IPS-18c (cell line): ENCODE measurements at regions not wholly inside any gene's neighbourhood (a gene's known extent, or its start where the extent isn't known, plus 50 kb on each side); places are given as distances from the start of the nearest gene placed in this dataset.

Experiments
- H3K4me3 ChIP-seq: 2 replicates; pipeline ENCODE4 v1.7.0; 2013; ENCODE audit warnings: low read depth, mild to moderate bottlenecking, low read length, moderate library complexity; ENCODE audit not compliant: insufficient read depth
- H3K9me3 ChIP-seq: one replicate; pipeline ENCODE4 v1.6.1; 2013; ENCODE audit warnings: mild to moderate bottlenecking, low read length, moderate library complexity; ENCODE audit not compliant: control insufficient read depth, insufficient read depth

DNA sequence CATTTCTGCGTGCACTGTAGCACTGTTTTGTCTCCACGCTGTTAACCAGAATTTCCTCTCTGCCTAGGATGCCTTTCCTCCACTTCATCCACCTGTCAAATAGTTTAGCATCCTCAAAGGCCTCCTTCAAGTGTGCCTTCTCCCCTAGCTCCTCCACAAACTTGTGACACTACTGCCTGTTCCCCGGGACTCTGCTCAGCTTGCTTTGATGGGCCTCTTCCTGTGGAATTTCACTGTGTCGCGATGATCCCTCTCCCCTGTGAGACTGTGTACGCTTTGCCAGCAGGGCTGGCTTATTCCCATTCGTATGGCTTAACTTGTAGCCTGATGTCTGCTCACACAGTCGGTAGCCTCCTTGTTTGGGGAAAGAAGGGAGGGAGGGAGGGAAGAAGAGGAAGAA is 426.8 kb downstream of the VRK1 start:
- Histone ChIP-seq H3K9me3 (peaks cover 5% of the 10 kb centered on the region), H3K4me3 (no peak overlapping the region)

DNA sequence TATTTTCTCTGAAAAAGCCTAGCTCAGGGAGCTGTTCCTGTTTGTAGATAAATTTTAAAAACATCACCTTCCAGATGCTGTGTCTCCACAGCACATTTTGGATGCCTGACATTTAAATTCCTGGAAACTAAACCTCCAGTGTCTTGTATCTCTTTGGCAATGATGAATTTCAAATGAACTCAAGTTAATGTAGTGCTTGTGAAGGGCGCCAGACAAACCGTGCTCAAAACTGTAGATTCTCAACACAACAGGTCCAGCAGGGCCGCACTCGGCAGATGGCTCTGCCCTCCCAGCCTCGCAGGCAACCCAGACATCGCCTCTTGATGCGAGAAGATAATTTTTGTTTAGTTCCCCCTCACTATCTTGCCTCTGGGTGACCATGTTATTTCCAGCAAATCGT is 432.9 kb downstream of the VRK1 start:
- H3K9me3 ChIP-seq: peaks cover 3% of the 10 kb centered on the region
- H3K4me3 ChIP-seq: no peak overlapping the region

DNA sequence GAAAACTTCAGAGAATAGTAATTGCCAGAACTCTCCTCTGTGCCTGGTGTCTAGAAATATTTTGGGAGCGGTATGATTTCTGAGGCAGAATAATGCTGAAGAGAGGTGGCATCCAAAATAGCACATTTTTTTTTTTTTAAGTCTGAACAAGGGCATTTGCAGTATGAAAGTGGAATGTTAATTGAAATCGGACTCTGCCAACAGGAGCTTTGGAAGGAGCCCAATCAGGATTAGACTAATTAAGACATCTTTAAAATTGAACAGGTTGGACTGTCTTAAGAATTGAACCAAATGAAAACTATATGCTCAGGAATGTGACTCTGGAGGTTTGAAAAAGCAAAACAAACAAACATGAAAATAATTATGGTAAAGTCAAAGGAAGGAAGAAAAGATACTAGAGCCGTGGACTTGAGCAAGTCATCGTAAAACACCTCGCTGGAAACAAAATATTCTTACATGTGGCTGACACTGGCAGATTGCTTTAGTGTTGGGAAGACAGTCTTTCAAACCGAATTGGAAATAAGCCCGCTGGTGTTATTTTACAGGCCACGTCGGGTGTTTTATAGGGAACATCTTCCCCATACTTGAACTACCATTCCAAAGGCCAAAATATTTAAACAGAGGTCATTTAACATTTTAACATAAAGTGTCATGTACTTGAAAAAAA is 436.3 kb downstream of the VRK1 start:
- no peak overlapping the region for H3K4me3 ChIP-seq
- H3K9me3 ChIP-seq: peaks cover 2% of the 10 kb centered on the region

DNA sequence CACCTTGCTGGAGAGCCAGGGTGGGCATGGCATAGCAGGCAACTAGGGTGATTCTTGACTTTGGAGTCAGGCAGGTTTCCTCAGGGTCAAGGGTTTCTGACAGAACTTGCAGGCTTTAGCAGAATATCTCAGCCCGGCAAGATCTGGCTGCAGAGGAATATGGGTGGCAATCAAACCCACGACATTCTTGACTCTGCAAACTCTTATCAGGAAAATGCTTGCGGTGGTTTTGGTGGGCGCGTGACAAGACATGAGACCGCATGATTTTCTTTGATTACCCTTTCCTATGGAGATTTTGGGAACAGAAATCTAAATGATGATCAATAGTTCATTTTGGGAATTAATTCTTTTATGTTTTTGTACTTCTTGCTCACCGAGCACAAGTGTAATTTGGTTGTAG is 449.5 kb downstream of the VRK1 start:
- Histone ChIP-seq H3K9me3 (no peaks in the 10 kb centered on the region), H3K4me3 (no peak overlapping the region)

DNA sequence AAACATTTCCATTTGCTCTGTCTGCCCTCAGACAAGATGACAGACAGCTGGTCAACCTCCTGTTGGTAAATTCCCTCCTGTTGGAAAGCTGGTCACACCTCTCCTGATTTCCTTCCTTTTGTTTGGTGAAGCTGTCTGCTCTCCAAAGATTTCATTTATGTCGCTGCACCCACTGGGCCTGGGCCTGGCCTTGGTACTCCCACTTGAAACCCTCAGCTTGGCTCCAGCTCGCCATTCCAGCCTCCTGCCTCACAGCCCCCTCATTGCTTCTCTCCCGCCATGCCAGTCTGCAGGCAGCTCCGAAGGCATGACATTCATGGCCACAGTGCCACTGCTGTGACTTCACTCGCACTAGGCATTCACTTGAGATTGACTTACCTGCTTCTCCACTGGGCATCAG is 451.8 kb downstream of the VRK1 start:
- Histone ChIP-seq H3K4me3 (no peak overlapping the region), H3K9me3 (no peaks in the 10 kb centered on the region)

DNA sequence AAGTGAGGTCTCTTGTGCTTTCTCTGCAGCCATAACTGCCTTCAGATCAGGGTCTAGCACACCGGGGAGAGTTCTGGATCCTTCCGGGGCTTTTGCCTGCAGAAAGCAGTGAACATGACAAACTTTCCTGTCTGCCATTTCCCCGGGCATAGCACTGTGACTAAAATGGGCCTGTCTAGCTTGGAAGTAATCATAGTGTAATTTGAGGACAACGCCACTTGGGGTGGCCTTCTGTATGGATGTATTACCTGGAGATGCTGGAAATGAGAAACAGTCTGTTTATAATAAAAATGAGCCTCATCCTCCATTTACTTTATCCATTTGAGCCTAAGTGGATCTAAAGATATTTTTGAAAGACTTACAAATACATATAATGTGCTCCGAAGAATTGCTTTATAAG is 453.7 kb downstream of the VRK1 start:
- H3K9me3 ChIP-seq: no peaks in the 10 kb centered on the region
- H3K4me3 ChIP-seq: no peak overlapping the region

DNA sequence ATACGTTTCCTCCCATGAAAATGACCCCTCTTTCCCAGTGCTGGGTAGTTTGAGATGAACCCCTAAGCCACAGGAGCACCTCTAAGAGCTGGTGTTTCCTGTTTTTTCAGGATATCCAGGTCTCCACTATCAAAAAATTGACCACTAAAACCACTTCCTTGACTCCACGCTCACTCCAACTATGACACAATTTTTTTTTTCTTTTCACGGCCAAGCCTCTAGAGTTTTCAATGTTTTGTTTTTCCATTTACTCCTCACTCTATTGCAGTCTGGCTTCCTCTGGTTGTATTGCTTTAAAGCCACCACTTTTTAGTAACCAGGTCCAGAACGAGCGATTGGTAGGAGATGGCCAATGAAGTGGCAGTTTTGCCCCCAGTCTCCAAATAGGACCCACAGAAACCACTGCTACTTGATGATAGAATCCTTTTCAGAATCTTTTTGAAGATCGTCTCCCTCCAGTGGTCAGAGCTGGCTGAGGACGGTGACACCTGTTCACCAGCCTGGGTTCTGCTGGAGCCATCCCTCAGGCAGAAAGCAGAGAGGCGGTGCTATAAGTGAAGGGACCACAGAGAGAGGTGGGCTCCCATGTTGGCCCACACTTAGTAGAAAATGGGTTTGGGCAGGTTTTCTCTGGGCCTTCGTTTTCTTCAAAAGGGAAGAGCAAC is 454.4 kb downstream of the VRK1 start:
- Histone ChIP-seq H3K9me3 (no peaks in the 10 kb centered on the region), H3K4me3 (no peak overlapping the region)

DNA sequence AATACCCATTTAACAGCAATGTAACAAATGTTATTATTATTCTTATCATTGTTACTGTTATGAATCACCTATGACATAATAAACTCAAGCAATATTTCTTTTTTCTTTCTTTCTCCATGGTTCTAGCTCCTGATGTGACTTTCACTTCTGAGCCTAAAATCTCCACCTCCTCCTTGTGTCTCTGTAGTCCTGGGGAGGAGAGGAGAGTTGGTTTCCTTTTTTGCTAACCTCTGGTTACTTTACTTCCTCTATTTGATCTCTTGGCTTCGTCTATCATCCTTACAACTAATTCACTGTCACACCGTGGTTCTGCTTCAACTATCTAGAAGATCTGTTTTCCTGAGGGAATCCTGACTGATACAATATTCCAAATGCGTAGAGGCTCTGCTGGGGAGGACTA is 456.6 kb downstream of the VRK1 start:
- Histone ChIP-seq H3K9me3 (no peaks in the 10 kb centered on the region), H3K4me3 (no peak overlapping the region)

DNA sequence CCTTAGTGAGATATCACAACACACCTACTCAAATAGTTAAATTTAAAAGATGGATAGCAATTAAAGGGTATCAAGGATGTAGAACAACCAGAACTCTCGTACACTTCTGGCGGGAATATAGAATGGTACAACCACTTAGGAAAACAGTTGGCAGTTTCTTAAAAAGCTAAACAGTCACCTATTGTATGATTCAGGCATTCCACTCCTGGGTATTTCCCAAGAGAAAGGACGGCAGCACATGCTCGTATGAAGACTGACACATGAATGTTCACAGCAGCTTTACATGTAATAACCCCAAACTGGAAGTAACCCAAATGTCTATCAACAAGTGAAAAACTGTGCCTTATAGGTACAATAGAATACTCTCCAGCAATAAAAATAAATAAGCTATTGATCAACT is 465.2 kb downstream of the VRK1 start:
- H3K9me3 ChIP-seq: no peaks in the 10 kb centered on the region

DNA sequence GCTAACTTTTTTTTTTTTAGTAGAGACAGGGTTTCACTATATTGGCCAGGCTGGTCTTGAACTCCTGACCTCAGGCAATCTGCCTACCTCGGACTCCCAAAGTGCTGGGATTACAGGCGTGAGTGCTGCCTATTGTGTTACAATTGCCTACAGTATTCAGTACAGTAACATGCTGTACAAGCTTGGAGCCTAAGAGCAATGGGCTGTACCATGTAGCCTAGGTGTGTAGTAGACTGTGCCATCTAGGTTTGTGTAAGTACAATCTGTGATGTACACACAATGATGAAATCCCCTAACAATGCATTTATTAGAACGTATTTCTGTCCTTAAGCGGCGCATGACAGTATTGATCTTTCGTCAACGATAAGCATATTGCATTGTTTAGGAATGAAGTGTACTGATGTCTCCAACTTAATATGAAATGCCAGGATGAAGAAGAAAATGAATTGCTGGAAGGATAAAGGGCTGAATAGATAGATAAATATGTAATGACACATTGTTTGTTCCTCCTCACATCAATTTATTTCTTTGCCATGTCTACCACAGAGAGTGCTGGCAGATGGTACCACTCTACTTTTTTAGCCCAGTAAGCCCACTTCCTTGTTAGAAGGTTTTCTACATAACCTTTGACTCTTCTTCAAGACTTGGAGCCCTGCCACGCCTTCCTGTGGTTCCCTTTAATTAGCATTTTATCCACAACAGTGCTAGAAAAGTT is 467.5 kb downstream of the VRK1 start:
- Histone ChIP-seq H3K9me3 (no peaks in the 10 kb centered on the region), H3K4me3 (no peak overlapping the region)

More for the DNA sequence above, 465.2 kb downstream of the VRK1 start:
- no peak overlapping the region for H3K4me3 ChIP-seq

DNA sequence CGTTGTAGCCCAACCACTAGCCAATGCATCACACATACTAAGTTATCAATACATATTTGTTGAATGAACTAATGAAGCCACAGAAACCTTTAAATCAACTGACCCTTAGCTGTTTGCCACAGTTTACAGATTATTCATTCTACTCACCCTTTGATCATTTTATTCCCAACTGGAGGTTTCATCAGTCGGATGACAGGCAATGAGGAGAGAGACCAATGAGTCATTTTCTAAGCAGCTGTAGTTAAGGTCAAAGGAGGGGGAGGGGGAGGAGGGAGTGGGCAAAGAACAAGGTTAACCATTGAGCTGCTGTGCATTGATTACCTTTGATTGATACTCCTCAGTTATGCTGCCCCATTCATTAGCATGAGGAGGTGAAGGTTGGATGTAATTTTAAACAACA is 469.5 kb downstream of the VRK1 start:
- no peak overlapping the region for H3K4me3 ChIP-seq
- H3K9me3 ChIP-seq: no peaks in the 10 kb centered on the region

DNA sequence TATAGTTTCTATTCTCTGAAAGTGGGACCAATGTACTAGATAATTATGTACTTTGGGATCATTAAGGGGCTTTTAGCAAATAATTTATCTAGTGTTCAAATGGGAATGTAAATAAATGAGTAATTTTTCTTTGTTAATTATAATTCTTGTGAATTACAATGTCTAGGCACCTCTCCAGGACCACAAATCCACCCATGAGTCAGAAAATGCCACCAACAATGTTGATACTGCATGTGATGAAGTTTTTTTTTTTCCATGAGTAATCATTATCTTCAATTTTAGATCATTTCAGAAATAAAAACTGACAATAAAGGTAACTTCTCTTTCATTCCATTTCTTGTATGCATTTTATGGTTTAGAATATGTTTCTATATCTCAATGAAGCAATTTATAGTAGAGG is 470.3 kb downstream of the VRK1 start:
- H3K4me3 ChIP-seq: no peak overlapping the region

DNA sequence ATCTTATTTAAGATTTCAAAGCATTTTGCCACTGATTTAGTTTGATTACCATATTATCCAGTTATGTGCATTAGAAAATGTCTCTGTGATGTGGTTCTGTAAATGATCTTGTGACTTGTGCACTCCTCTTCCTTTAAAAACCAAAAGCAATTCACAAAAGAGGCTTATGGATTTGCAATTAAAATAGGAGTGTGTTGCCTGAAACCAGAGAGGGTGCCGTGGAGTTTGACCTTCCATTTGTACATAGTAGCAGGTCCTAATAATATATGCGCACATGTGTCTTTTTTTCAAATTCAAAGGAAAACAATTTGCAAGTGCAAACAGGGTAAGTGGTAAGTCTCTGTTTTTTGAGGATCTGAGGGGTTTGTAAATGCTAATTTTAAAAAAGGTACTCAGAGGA is 470.9 kb downstream of the VRK1 start:
- H3K4me3 ChIP-seq: no peak overlapping the region

More for the DNA sequence above, 470.3 kb downstream of the VRK1 start:
- no peaks in the 10 kb centered on the region for H3K9me3 ChIP-seq

DNA sequence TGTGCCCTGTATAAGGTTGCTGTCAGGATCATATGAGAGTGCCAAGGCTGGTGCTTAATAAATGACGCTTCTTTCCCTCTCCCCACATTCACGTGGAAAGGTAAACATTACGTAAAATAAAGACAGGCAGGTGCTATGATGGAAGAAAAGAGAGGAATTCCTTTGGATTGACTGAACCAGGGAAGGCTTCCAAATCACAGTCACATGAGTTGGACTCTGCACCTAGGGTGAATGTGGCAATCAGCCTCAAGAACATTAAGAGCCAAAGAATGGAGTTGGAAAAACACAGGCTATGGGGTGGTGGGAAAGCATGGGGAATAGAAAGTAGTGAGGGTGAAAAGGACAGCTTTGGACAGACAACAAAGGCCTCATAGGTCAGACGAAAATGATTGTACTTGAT is 473.1 kb downstream of the VRK1 start:
- H3K4me3 ChIP-seq: no peak overlapping the region

More for the DNA sequence above, 470.9 kb downstream of the VRK1 start:
- no peaks in the 10 kb centered on the region for H3K9me3 ChIP-seq

DNA sequence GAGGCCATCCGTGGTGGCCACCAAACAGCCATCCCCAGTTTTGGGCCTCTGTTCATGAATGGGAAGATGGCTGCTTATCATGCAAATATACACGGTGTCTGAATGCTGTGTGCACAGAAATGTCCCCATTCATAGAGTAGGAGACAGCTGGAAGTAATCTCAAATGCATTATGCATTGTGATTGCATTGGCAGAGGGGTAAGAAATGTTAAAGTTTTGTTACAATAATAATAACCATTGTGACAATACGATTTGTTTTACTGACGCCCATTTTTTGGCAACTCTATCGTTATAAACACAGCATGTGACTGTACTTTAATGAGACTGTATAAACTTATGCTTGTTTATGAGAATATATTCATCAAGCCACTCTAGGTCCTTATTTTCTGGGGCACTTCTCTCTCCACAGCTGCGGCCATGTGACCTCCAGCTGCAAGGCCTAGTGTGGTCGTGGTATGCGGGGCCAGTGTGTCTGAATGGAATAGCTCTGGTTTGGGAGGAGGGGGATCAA is 474.3 kb downstream of the VRK1 start:
- Histone ChIP-seq H3K4me3 (no peak overlapping the region), H3K9me3 (peaks cover under 1% of the 10 kb centered on the region)

More for the DNA sequence above, 473.1 kb downstream of the VRK1 start:
- H3K9me3 ChIP-seq: no peaks in the 10 kb centered on the region

DNA sequence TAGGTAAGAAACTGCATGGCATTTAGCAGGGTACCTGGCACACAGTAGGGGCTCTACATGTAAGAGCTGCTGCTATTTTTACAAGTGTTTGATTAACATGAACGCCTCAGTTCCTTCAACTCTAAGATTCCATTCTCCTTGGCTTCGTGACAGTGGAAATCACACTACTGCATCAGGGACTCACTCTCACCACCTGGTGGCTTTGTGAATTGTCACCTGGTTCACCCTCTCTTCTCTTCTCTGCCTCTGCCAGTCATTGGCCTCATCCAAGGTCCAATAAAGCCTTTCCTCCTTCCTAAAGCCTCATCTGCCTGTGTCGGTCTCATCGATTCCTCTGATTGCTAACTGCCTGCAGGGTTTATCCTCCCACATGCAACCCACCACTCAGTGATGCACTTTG is 476.4 kb downstream of the VRK1 start:
- Histone ChIP-seq H3K9me3 (peaks cover 2% of the 10 kb centered on the region), H3K4me3 (no peak overlapping the region)

DNA sequence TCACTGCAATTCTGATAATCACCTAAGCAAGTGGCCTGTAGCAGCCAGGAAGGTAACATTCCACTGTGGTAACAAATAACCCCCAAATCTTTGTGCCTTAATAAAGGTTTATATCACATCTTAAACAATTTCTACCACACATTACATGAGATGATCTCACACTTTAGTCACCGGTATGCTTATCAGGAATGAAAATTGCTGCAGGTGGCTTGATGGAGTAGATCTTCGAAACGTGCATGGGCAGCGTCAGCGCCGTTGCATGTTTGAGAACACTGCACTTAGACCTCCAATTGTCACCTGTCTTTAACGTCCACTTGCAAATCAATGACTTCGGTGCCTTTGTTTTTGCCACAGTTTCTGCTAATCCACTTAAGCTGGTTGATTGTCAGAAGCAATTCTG is 477.4 kb downstream of the VRK1 start:
- peaks cover 2% of the 10 kb centered on the region for H3K9me3 ChIP-seq
- H3K4me3 ChIP-seq: no peak overlapping the region

DNA sequence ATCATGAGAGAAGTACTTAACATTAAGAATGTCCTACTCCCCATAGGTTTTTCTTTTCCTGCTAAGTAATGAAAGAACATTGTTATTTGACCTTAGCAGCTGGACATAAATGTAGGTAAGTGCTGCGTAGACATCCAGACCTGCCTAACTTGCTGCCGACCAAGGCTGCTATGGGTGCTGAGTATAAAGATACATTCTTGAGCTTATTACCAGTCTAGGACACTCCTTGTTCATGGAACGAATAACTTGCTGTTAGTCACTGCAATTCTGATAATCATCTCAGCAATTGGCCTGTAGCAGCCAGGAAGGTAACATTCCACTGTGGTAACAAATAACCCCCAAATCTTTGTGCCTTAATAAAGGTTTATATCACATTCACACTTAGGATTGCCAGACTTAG is 478.1 kb downstream of the VRK1 start:
- H3K9me3 ChIP-seq: peaks cover 2% of the 10 kb centered on the region
- no peak overlapping the region for H3K4me3 ChIP-seq
